Fibroblast of skin of right biceps (primary cell): ENCODE measurements at regions not wholly inside any gene's neighbourhood (a gene's known extent, or its start where the extent isn't known, plus 50 kb on each side); places are given as distances from the start of the nearest gene placed in this dataset.
"Not testable (repeated sequence)": the region's sequence is repeated elsewhere in the genome, so short reads cannot be mapped to it uniquely, and the experiment has no call there.

Source experiments
- DNase-seq: peaks from one replicate; pipeline ENCODE4 v3.0.0-alpha.2; 2013

- no peak for DNase-seq
Measured at GRCh38 chrX:128599632-128600031, 547.4 kb upstream of the ACTRT1 start.

DNA sequence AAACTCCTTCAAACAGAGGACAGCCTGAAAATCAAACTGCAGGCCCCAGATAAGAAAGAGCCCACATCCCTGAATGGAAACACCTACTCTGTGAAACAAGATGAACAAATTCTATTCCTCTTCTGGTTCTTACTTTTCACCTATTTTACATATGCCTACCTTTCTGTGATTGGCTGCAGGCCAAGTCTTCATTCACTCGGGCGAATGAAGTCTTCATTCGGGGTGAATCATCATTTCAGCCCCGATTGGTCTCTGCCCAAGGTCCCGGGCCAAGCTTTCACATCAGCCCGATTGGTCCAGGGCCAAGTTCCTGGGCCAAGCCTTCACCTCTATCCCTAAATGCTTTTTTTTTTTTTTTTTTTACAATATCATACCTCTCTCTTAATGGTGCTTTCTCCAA is 529.8 kb upstream of the ACTRT1 start:
- no peak for DNase-seq

DNA sequence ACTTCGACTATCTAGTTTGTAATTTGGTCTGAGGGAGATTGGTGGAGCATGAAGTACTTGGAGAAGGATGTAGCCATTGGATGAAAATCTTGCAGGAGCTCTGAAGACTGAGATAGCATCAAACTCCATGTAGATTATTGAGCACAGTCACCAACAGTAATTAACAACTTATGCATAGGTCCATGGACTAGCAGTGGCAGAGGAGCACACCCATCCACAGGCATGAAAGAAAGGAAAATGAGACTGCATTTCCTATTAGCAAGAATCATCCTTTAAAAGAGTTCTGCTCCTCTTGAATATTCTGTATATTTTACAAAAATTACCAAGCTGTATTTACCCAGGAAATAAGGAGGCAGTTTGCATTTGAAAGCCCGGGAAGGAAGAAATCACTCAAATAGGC is 529.4 kb upstream of the ACTRT1 start:
- DNase-seq: no peak

- DNase-seq: no peak
Measured at GRCh38 chrX:128543114-128543513, 490.9 kb upstream of the ACTRT1 start.

DNA sequence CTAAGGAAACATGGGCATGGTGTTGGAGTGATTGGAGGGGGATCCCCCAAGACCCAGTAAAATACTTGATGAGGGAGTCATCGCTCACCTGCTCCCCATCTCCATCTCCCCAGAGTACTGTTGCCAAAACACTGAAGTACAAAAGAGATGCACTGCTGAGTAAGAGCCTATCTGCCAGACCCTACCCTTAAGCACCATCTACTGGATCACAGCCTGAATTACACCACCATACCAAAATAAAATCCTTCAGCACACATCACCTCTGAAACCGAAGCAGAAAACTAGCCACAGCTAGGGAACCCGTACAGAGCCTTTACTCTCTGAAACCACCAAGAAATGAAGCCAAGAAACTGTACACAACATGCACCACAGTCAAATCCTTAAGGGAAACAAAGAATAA is 466.3 kb upstream of the ACTRT1 start:
- peak; percentile 13 for DNase-seq

GRCh38 chrX:128517691-128518090 is 465.5 kb upstream of the ACTRT1 start:
- DNase-seq: no peak

DNA sequence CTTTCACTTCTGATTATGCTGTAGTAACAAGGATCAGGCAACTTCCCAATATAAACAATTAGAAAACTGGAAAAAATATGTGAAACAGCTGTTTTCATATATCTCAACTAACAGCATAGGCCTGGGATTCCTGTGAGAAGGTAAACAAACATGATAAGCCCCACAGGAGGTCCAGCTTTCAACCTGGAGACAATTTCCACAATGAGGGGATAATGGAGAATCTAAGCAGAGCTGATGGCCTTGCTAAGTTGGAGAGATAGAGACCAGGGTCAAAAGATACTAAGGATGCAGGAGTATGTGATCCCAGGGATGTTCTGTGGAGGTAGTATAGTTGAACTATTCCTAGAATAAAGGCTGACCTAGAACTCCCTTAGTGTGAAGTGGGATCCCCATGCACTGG is 452.3 kb upstream of the ACTRT1 start:
- no peak for DNase-seq

DNA sequence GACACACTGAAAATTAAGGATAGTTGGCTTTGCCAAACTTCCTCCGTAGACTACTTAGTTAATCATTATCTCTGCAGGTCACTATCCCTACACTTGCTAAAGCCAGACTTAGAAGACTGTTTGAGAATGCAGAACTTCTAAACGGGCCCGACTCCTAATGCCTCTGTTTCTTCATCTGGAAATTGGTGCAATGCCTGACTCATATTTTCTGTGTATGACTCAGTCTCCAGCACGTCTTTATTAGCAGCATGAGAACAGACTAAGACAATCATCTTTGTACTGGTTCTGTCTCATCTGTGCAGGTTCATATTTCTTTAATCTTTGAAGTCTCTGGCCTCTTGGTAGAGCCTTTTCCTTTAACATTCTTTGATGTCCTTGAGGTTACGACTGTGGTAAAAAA is 411.9 kb upstream of the ACTRT1 start:
- DNase-seq: peak; percentile 65

DNA sequence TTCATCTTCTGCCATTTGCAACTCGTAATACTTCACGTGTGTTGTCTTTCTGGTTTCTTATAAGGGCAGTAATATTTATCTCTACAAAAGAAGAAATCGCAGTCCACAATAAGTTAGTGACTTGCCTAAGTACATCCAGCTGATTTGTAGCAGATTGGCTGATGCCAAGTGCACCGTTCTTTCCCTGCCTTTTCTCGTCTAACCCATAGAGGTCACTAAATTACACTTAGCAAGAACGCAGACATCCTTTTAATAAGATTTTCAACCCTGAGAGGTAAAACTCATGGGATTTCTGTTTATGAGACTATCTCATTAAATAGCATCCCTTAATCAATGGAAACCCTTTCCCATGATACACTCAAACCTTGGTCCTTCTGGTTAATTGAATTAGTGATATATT is 408.6 kb upstream of the ACTRT1 start:
- DNase-seq: peak; percentile 6

DNA sequence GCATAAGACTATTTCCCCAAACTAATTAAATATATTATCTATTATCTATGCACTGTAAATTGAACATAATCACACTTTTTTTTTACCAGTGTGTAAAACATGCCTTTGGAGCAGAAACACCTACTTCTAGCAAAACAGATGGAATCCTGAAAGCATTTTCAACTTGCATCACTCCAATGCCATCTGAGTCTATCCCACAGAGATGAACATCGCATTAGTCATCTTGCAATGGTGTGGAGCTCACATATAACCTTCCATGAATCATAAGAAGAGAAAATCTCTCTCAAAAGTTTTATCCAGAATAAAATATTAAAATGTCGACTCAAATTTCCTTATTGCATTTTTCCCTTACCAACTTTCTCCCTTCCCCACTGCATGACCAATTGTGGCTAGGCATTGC is 406.7 kb upstream of the ACTRT1 start:
- peak; percentile 85 for DNase-seq

- DNase-seq: no peak
Measured at GRCh38 chrX:128457674-128458073, 405.5 kb upstream of the ACTRT1 start.

DNA sequence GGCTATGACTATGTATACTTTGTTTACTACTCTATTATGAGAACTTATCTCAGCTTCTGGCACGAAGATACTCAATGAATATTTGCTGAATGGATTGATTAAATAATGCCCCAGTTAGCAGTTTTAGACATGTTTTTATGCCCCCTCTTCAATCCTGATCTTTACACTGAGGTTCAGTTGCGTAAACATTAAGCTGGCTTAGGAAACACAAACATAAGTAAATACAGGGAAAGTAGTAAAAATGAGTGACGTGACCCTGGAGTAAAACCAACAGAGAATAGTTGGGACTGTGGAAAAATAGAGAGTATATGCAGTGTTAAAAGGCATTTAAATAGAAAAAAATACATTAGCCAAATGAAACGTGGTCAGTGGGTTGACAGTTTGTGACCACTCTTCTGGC is 387.0 kb upstream of the ACTRT1 start:
- DNase-seq: no peak

DNA sequence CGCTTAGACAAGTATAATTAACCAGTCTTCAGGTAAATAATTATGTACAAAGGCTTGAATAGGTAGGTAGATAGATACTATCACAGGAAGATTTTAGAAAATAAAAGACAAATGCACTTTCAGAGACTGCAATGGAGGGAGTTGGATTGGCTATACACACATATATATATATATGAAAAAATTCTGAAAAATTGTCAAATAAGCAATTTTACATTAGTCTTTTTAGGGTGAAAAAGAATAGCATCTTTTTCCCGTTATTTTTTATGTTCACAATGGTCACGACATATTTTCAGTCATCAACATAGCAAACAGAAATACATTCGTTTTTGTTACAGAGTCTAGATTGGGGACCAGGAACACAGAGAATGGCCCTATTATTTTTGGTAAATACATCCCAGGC is 385.9 kb upstream of the ACTRT1 start:
- DNase-seq: no peak

GRCh38 chrX:128436397-128437103 is 384.3 kb upstream of the ACTRT1 start:
- DNase-seq: peak; percentile 3

DNA sequence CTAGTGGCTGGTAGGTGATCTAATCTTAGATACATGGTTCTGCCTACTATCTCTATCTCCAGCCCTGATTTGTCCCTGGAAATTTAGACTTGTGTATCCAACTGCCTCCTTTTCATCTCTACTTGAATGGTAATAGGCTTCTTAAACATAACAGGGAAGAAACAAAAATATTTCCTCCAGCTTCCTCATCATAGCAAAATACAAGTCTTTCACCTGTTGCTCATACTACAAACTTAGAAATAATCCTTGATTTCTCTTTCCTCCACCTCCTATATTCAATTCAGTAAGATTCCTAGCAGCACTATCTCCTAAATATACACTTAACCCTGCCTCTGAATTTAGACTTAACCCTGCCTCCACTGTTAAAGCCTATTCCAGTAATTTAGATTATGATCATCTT is 373.3 kb upstream of the ACTRT1 start:
- DNase-seq: no peak

DNA sequence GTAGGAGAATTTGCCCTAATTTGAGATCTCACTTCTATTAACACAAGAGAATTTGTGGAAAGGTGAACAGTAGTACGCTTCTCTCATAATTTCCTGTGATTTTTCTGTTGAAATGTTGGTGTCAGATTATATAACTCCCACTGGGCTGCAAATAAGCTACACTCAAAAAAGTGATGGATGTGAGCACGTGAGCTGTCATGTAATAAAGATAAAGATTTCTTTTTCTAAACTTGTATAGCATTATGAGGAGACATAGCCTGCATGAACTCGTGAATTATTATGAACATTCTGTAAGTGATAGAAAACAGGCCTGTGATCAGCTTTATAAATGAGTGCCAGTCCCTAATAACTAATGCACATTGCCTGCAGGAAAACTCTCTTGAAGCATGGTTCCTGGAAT is 356.6 kb upstream of the ACTRT1 start:
- DNase-seq: no peak

GRCh38 chrX:128396601-128397000 is 344.4 kb upstream of the ACTRT1 start:
- peak; percentile 49 for DNase-seq

DNA sequence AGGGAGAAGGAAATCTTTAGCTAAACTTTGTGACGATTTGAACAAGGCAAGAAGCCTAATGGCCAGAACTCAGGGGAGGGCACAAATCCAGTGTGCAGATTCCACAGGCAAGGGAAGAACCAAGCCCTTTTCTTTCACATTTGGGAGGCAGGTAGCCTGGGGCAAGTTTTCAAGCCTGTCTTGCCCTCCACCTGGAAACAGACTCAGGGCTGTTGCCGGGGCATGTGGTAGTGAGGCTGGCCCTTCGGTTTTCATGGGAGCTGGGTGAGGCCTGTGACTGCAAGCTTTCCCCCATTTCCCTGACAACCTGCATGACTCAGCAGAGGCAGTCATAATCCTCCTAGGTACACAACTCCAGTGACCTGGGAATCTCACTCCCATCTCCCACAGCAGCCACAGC is 331.6 kb upstream of the ACTRT1 start:
- not testable (repeated sequence) for DNase-seq

- DNase-seq: no peak
Measured at GRCh38 chrX:128365492-128365891, 313.3 kb upstream of the ACTRT1 start.

GRCh38 chrX:128335671-128336070 is 283.5 kb upstream of the ACTRT1 start:
- DNase-seq: no peak

DNA sequence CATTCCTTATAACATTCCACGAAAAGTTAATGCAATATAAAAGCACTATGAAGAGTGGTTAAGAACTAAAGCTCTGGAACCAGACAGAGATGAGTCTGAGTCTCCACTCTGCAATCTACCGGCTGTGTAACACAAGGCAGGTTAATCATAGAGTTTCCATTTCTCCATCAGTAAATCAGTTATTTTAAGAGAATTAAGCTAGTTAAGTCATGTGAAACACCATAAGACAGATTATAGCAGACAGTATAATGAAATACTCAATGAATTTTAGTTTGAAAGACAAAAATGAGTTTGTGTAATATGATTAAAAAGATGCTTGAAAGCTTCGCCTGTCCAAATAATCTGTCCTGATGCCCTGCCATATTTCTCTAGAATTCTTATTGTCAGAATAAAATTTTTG is 282.6 kb upstream of the ACTRT1 start:
- DNase-seq: no peak

- DNase-seq: no peak
Measured at GRCh38 chrX:128310912-128311311, 258.7 kb upstream of the ACTRT1 start.

GRCh38 chrX:128309311-128309710 is 257.1 kb upstream of the ACTRT1 start:
- DNase-seq: peak; percentile 33

DNA sequence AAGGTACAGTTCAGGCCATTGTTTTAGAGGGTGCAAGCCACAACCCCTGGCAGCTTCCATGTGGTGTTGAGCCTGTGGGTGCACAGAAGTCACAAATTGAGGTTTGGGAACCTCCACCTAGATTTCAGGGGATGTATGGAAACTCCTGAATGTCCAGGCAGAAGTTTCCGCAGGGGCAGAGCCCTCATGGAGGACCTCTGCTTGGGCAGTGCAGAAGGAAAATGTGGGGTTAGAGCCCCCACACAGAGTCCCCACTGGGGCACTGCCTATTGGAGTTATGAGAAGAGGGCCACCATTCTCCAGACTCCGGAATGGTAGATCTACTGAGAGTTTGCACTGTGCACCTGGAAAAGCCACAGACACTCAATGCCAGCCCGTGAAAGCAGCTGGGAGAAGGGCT is 242.0 kb upstream of the ACTRT1 start:
- no peak for DNase-seq

GRCh38 chrX:128287693-128288092 is 235.5 kb upstream of the ACTRT1 start:
- DNase-seq: peak; percentile 0

- no peak for DNase-seq
Measured at GRCh38 chrX:128250621-128251020, 198.4 kb upstream of the ACTRT1 start.
